Keratinocyte (primary cell): ENCODE measurements at regions not wholly inside any gene's neighbourhood (a gene's known extent, or its start where the extent isn't known, plus 50 kb on each side); places are given as distances from the start of the nearest gene placed in this dataset.

Source experiments
- DNase-seq: peaks from one replicate; pipeline ENCODE4 v3.0.0-alpha.2; 2011; ENCODE audit warnings: low read depth, missing footprints, low spot score
- FAIRE-seq: peaks from 2 replicates; lab custom pipeline; 2011; peaks lifted over from hg19 to GRCh38; lab: Jason Lieb, UNC
- H2AFZ ChIP-seq: 2 replicates; pipeline ENCODE4 v1.6.0; 2012; ENCODE audit warnings: low read length, control low read depth, inconsistent platforms; ENCODE audit not compliant: control insufficient read depth
- H3K27ac ChIP-seq: 2 replicates; pipeline ENCODE4 v1.5.1; 2011; ENCODE audit warnings: low read length; ENCODE audit not compliant: control insufficient read depth, insufficient read depth
- H3K27me3 ChIP-seq: 3 replicates; pipeline ENCODE4 v1.6.0; 2011; ENCODE audit warnings: low read length; ENCODE audit not compliant: control insufficient read depth, insufficient read depth; ENCODE audit errors: extremely low read depth
- H3K36me3 ChIP-seq, 2 experiments: 2 replicates in 1 of 2; 3 replicates in 1 of 2; pipeline ENCODE4 v1.5.1; 2011; ENCODE audit warnings: low read length in 2 of 2, mild to moderate bottlenecking in 1 of 2; ENCODE audit not compliant: control insufficient read depth in 2 of 2, insufficient read depth in 2 of 2; ENCODE audit errors: extremely low read depth in 1 of 2
- H3K4me1 ChIP-seq: 3 replicates; pipeline ENCODE4 v1.5.1; 2011; ENCODE audit warnings: low read length; ENCODE audit not compliant: control insufficient read depth, insufficient read depth; ENCODE audit errors: extremely low read depth
- H3K4me2 ChIP-seq: 3 replicates; pipeline ENCODE4 v1.6.0; 2011; ENCODE audit warnings: low read depth, low read length; ENCODE audit not compliant: control insufficient read depth, insufficient read depth; ENCODE audit errors: extremely low read depth
- H3K4me3 ChIP-seq, 3 experiments: fragments of 200-600 bp in 1 of 3; sonication (generic) in 1 of 3; 2 replicates in 2 of 3; 3 replicates in 1 of 3; pipeline ENCODE4 v1.5.1; 2011 to 2016; ENCODE audit warnings: low read length in 3 of 3, mild to moderate bottlenecking in 3 of 3, control low read depth in 2 of 3, inconsistent platforms in 1 of 3, low read depth in 1 of 3, mixed read lengths in 1 of 3, mixed run types in 1 of 3, moderate library complexity in 1 of 3; ENCODE audit not compliant: control insufficient read depth in 2 of 3, insufficient read depth in 2 of 3; ENCODE audit errors: extremely low read depth in 1 of 3
- H3K79me2 ChIP-seq: 2 replicates; pipeline ENCODE4 v1.6.0; 2012; ENCODE audit warnings: low read length; ENCODE audit not compliant: control insufficient read depth, insufficient read depth
- H3K9ac ChIP-seq: 3 replicates; pipeline ENCODE4 v1.6.0; 2011; ENCODE audit warnings: low read length; ENCODE audit not compliant: control insufficient read depth, insufficient read depth; ENCODE audit errors: extremely low read depth
- H3K9me1 ChIP-seq: 3 replicates; pipeline ENCODE4 v1.6.0; 2011; ENCODE audit warnings: low read length; ENCODE audit not compliant: control insufficient read depth, insufficient read depth; ENCODE audit errors: extremely low read depth
- H3K9me3 ChIP-seq: 2 replicates; pipeline ENCODE4 v1.5.1; 2012; ENCODE audit warnings: low read depth, low read length; ENCODE audit not compliant: control insufficient read depth
- H4K20me1 ChIP-seq: 3 replicates; pipeline ENCODE4 v1.6.0; 2011; ENCODE audit warnings: low read length; ENCODE audit not compliant: control insufficient read depth, insufficient read depth; ENCODE audit errors: extremely low read depth
- CTCF ChIP-seq, 3 experiments: IDR thresholded peaks in 1 of 3; conservative IDR thresholded peaks in 1 of 3; optimal IDR thresholded peaks in 1 of 3; 2 replicates in 2 of 3; 3 replicates in 1 of 3; pipeline versions ENCODE3 to v1.5.1; 2011; ENCODE audit warnings: low read length in 3 of 3, mild to moderate bottlenecking in 3 of 3, moderate library complexity in 2 of 3, control low read depth in 1 of 3, inconsistent platforms in 1 of 3; ENCODE audit not compliant: insufficient read depth in 2 of 3; ENCODE audit errors: extremely low read depth in 1 of 3
- EZH2 ChIP-seq: IDR thresholded peaks from one replicate; pipeline ENCODE4 v1.6.1; 2012; ENCODE audit warnings: inconsistent platforms, mild to moderate bottlenecking, low read length, moderate library complexity
- dilution Hi-C: fragments of 300-500 bp; cut with MboI; formaldehyde crosslinking; loops from one replicate; pipeline ENCODE4 v1.7.0; 2020; ENCODE audit warnings: low sequenced_read_pairs; ENCODE audit not compliant: extremely low pct_ligation_motif_present

GRCh38 chr1:208410409-208410808 is 166.2 kb upstream of the PLXNA2 start:
- no peaks in the 10 kb centered on the region for H3K9me3 ChIP-seq
- dilution Hi-C loops = no loop called here
- H3K9ac ChIP-seq = no peak overlapping the region
- H3K4me3 ChIP-seq = no peak overlapping the region
- no peak overlapping the region for H3K4me2 ChIP-seq
- TF ChIP-seq CTCF (optimal IDR thresholded peaks at IDR 0.05 in 1 of 3, IDR thresholded peaks at IDR 0.05 in 1 of 3, conservative IDR thresholded peaks at IDR 0.05 in 1 of 3; ENCODE audit: extremely low read depth in 1 of 3, insufficient read depth in 2 of 3, low read length in 3 of 3) (no peak), EZH2 (no peak)
- no peak for FAIRE-seq
- no peak overlapping the region for H3K27ac ChIP-seq
- H3K27me3 ChIP-seq = peaks cover 3% of the 10 kb centered on the region
- no peaks in the 10 kb centered on the region for H3K36me3 ChIP-seq
- H2AFZ ChIP-seq = no peak overlapping the region
- no peaks in the 10 kb centered on the region for H4K20me1 ChIP-seq
- H3K4me1 ChIP-seq = no peaks in the 10 kb centered on the region
- DNase-seq = no peak
- H3K79me2 ChIP-seq = no peaks in the 10 kb centered on the region
- no peaks in the 10 kb centered on the region for H3K9me1 ChIP-seq

- Histone ChIP-seq H3K4me2 (no peak overlapping the region), H3K9ac (no peak overlapping the region), H3K27me3 (peaks cover 3% of the 10 kb centered on the region), H2AFZ (no peak overlapping the region), H4K20me1 (no peaks in the 10 kb centered on the region), H3K79me2 (no peaks in the 10 kb centered on the region), H3K27ac (no peak overlapping the region), H3K9me1 (no peaks in the 10 kb centered on the region), H3K9me3 (no peaks in the 10 kb centered on the region), H3K4me1 (no peaks in the 10 kb centered on the region), H3K4me3 (no peak overlapping the region), H3K36me3 (no peaks in the 10 kb centered on the region)
- no peak for TF ChIP-seq EZH2
- TF ChIP-seq CTCF (optimal IDR thresholded peaks at IDR 0.05 in 1 of 3, IDR thresholded peaks at IDR 0.05 in 1 of 3, conservative IDR thresholded peaks at IDR 0.05 in 1 of 3; ENCODE audit: extremely low read depth in 1 of 3, insufficient read depth in 2 of 3, low read length in 3 of 3) = no peak
- dilution Hi-C loops = no loop called here
- no peak for DNase-seq
- no peak for FAIRE-seq
Measured at GRCh38 chr1:208413006-208413405, 168.8 kb upstream of the PLXNA2 start.
